C4-2B (cell line): ENCODE measurements at regions not wholly inside any gene's neighbourhood (a gene's known extent, or its start where the extent isn't known, plus 50 kb on each side); places are given as distances from the start of the nearest gene placed in this dataset.

Source experiments
- CTCF ChIP-seq: fragments of 450-650 bp; conservative IDR thresholded peaks from 2 replicates; pipeline ENCODE4 v1.5.1; 2017; ENCODE audit warnings: mild to moderate bottlenecking
- ZFX ChIP-seq: fragments of 450-650 bp; IDR thresholded peaks from 2 replicates; pipeline ENCODE4 v1.6.1; 2017

GRCh38 chr15:72961346-72961745 is 90.9 kb upstream of the NEO1 start:
- TF ChIP-seq CTCF (no peak), ZFX (no peak)
